Stomach (tissue), 8 donors: ENCODE measurements at regions not wholly inside any gene's neighbourhood (a gene's known extent, or its start where the extent isn't known, plus 50 kb on each side); places are given as distances from the start of the nearest gene placed in this dataset.

Source experiments
- DNase-seq, 2 donors: peaks; one replicate each; pipeline versions ENCODE4 v3.0.0 to v3.0.0-alpha.2; 2013 to 2019
- H3K27ac ChIP-seq, 5 donors: fragments of 200-600 bp in 4 of 5; sonication (generic) in 4 of 5; one replicate each; pipeline ENCODE4 v1.5.1; 2013 to 2019; ENCODE audit warnings: mild to moderate bottlenecking in 1 of 5, moderate library complexity in 1 of 5
- H3K27me3 ChIP-seq, 3 donors: fragments of 200-600 bp; sonication (generic); one replicate each; pipeline ENCODE4 v1.5.1; 2017 to 2019; ENCODE audit warnings: mixed run types in 1 of 3
- H3K36me3 ChIP-seq, 4 donors: fragments of 200-600 bp; sonication (generic); 1 replicate in 3 of 4; 2 replicates in 1 of 4; pipeline ENCODE4 v1.5.1; 2016 to 2019
- H3K4me1 ChIP-seq, 4 donors: fragments of 200-600 bp; sonication (generic); one replicate each; pipeline ENCODE4 v1.5.1; 2016 to 2019
- H3K4me3 ChIP-seq, 4 donors: fragments of 200-600 bp; sonication (generic) in 3 of 4; one replicate each; pipeline ENCODE4 v1.5.1; 2016 to 2019; ENCODE audit warnings: mild to moderate bottlenecking in 1 of 4
- H3K9me3 ChIP-seq, 4 donors: fragments of 200-600 bp; sonication (generic); one replicate each; pipeline ENCODE4 v1.5.1; 2016 to 2019
- EP300 ChIP-seq: sonication (generic); formaldehyde crosslinking; IDR thresholded peaks from one replicate; pipeline ENCODE4 v1.6.1; 2017; ENCODE audit warnings: antibody characterized with exemption
- POLR2A ChIP-seq, 4 donors: fragments of 450-650 bp; IDR thresholded peaks; one replicate each; pipeline ENCODE4 v1.6.1; 2016; ENCODE audit warnings: antibody characterized with exemption in 4 of 4, control low read depth in 2 of 4, mild to moderate bottlenecking in 1 of 4, moderate library complexity in 1 of 4
- POLR2AphosphoS5 ChIP-seq, 3 donors: sonication (generic); formaldehyde crosslinking; IDR thresholded peaks; one replicate each; pipeline ENCODE4 v1.6.1; 2016; ENCODE audit warnings: antibody characterized with exemption in 3 of 3
- WGBS, 5 donors: extraction: QIAGEN DNeasy Blood & Tissue Kit in 3 of 5; methylation state at CpG; one replicate each; pipeline versions ENCODE4 v1.1.5 to v1.1.7; 2013 to 2018; 5-methylcytosine and 5-hydroxymethylcytosine counted together
- intact Hi-C: fragments of 100-400 bp; cut with DNase I; formaldehyde crosslinking; loops from one replicate; pipeline ENCODE4 v1.15.1; 2023; ENCODE audit warnings: low total_unique reads
- TF ChIP-seq, protein P1 (sequence below), 7 experiments: fragments of 450-650 bp in 4 of 7; fragments of 200-600 bp in 3 of 7; sonication (generic) in 3 of 7; IDR thresholded peaks; one replicate each; pipeline ENCODE4 v1.5.1; 2016 to 2019; ENCODE audit warnings: antibody characterized with exemption in 7 of 7, control low read depth in 2 of 7, mild to moderate bottlenecking in 1 of 7
- donor health status: healthy with polysubstance abuse.
- donor health status: Bipolar disorder and iron deficiency.
- donor health status: healthy.

- Histone ChIP-seq H3K36me3 (no peaks in the 10 kb centered on the region), H3K27ac (no peak overlapping the region), H3K9me3 (peaks cover 3 to 24% (median 18%) of the 10 kb centered on the region in 4 donors), H3K27me3 (no peaks in the 10 kb centered on the region), H3K4me3 (no peak overlapping the region), H3K4me1 (no peaks in the 10 kb centered on the region)
- intact Hi-C loops: no loop called here
- WGBS, 5 donors: 44 to 91% (median 83%) methylated on average over 1 of the region's 1 CpG
- DNase-seq: no peak
- TF ChIP-seq, protein P1, sequence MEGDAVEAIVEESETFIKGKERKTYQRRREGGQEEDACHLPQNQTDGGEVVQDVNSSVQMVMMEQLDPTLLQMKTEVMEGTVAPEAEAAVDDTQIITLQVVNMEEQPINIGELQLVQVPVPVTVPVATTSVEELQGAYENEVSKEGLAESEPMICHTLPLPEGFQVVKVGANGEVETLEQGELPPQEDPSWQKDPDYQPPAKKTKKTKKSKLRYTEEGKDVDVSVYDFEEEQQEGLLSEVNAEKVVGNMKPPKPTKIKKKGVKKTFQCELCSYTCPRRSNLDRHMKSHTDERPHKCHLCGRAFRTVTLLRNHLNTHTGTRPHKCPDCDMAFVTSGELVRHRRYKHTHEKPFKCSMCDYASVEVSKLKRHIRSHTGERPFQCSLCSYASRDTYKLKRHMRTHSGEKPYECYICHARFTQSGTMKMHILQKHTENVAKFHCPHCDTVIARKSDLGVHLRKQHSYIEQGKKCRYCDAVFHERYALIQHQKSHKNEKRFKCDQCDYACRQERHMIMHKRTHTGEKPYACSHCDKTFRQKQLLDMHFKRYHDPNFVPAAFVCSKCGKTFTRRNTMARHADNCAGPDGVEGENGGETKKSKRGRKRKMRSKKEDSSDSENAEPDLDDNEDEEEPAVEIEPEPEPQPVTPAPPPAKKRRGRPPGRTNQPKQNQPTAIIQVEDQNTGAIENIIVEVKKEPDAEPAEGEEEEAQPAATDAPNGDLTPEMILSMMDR (IDR thresholded peaks at IDR 0.05): no peak
- TF ChIP-seq POLR2A (IDR thresholded peaks at IDR 0.05) (no peak), POLR2AphosphoS5 (IDR thresholded peaks at IDR 0.05) (no peak), EP300 (no peak)
These were observed 1550.5 kb downstream of the SLITRK5 start for GRCh38 chr13:89221557-89222158.

DNA sequence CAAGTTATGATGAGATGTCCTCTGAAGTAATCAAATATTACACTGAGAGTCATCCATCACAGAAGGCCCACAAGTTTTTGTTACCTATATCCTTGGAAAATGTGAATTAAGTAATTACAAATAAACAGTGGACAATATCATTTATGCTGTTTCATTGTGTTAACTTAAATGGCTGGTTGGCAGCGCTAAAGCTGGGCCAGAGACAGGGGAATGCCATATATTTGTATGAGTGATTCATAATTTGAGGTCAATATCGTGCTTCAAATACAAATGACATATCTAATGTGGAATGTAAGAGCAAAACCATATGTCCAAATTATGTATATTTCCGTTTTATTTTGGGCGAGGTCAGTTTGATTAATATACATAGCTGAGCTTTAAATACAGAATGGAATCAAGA lies 1556.2 kb downstream of the SLITRK5 start:
- Histone ChIP-seq H3K27ac (no peak overlapping the region), H3K36me3 (no peaks in the 10 kb centered on the region), H3K4me3 (no peak overlapping the region), H3K4me1 (no peaks in the 10 kb centered on the region), H3K27me3 (no peaks in the 10 kb centered on the region), H3K9me3 (peaks cover 0 to 4% (median 3%) of the 10 kb centered on the region in 4 donors)
- no peak for TF ChIP-seq POLR2AphosphoS5 (IDR thresholded peaks at IDR 0.05)
- TF ChIP-seq, protein P1 (IDR thresholded peaks at IDR 0.05): no peak
- TF ChIP-seq POLR2A (IDR thresholded peaks at IDR 0.05): no peak
- no peak for TF ChIP-seq EP300
- no peak for DNase-seq
- intact Hi-C loops: no loop called here
- WGBS, 5 donors: 57 to 77% (median 68%) methylated on average over 4 of the region's 4 CpGs

DNA sequence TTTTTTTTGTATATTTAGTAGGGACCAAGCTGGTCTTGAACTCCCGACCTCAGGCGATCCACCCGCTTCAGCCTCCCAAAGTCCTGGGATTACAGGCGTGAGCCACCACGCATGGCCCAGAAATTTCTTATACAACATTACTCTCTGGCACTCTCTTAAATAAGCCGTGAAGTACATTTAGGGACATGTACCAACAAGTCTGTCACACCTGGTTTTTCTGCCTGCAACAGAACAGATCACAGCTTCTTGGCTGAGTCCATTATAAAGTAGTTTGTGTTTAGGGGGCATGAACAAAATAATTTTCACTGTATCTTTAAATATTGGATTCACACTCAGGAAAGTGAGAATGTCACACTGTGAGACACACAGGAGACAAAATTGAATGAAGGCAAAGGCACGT lies 1567.3 kb downstream of the SLITRK5 start:
- 68 to 86% (median 84%) methylated on average over 7 of the region's 7 CpGs for WGBS, 5 donors
- TF ChIP-seq POLR2A (IDR thresholded peaks at IDR 0.05) (no peak), POLR2AphosphoS5 (IDR thresholded peaks at IDR 0.05) (no peak), EP300 (no peak)
- no peaks in the 10 kb centered on the region for H3K4me1 ChIP-seq
- H3K27me3 ChIP-seq: no peaks in the 10 kb centered on the region
- H3K4me3 ChIP-seq: no peak overlapping the region
- no peaks in the 10 kb centered on the region for H3K9me3 ChIP-seq
- no peak for DNase-seq
- intact Hi-C loops: no loop called here
- no peaks in the 10 kb centered on the region for H3K36me3 ChIP-seq
- H3K27ac ChIP-seq: no peak overlapping the region

- WGBS, 5 donors: 73 to 90% (median 86%) methylated on average over 1 of the region's 1 CpG
- no peak for DNase-seq
- no peaks in the 10 kb centered on the region for H3K9me3 ChIP-seq
- no peaks in the 10 kb centered on the region for H3K4me1 ChIP-seq
- TF ChIP-seq, protein P1 (IDR thresholded peaks at IDR 0.05): no peak
- no peak for TF ChIP-seq POLR2AphosphoS5 (IDR thresholded peaks at IDR 0.05)
- no peak for TF ChIP-seq EP300
- no peak for TF ChIP-seq POLR2A (IDR thresholded peaks at IDR 0.05)
- no peaks in the 10 kb centered on the region for H3K36me3 ChIP-seq
- intact Hi-C loops: no loop called here
- no peak overlapping the region for H3K4me3 ChIP-seq
- no peaks in the 10 kb centered on the region for H3K27me3 ChIP-seq
- H3K27ac ChIP-seq: no peak overlapping the region
These were observed 1568.4 kb downstream of the SLITRK5 start for GRCh38 chr13:89239361-89240127.
